H1 (cell line): ENCODE measurements at regions not wholly inside any gene's neighbourhood (a gene's known extent, or its start where the extent isn't known, plus 50 kb on each side); places are given as distances from the start of the nearest gene placed in this dataset.

ENCODE experiments used
- POLR2AphosphoS5 ChIP-seq: IDR thresholded peaks from 2 replicates; pipeline ENCODE4 v1.6.1; 2011; ENCODE audit warnings: low read depth, low read length
- TCF12 ChIP-seq: IDR thresholded peaks from 2 replicates; pipeline ENCODE4 v1.6.1; 2011; ENCODE audit warnings: low read depth, mild to moderate bottlenecking, low read length

- no peak for TF ChIP-seq TCF12
- TF ChIP-seq POLR2AphosphoS5: no peak
Measured at GRCh38 chr12:4158306-4158705, 115.3 kb upstream of the CCND2 start.
